Activated T-helper 1 cell treated with anti-CD3 and anti-CD28 coated beads, Interleukin-12 subunit alpha, Interleukin-12 subunit beta, Interleukin-2, Interleukin-4 antibody, amounts not matched to agents 30 ng/mL and 10 ng/mL and 1 ng/mL, durations not matched to agents 14 hours and 24 hours and 36 hours (primary cell): ENCODE measurements at regions not wholly inside any gene's neighbourhood (a gene's known extent, or its start where the extent isn't known, plus 50 kb on each side); places are given as distances from the start of the nearest gene placed in this dataset.

ENCODE experiments used
- DNase-seq: peaks from one replicate; pipeline ENCODE4 v3.0.0; 2021; ENCODE audit warnings: low spot score
- H3K27ac Mint-ChIP-seq: one replicate; pipeline ENCODE4 v1.8.0; 2021; ENCODE audit warnings: mild to moderate bottlenecking, mixed read lengths
- H3K27me3 Mint-ChIP-seq: one replicate; pipeline ENCODE4 v1.8.0; 2022; ENCODE audit warnings: mild to moderate bottlenecking, moderate library complexity, mixed read lengths; ENCODE audit not compliant: insufficient read depth
- H3K36me3 Mint-ChIP-seq: one replicate; pipeline ENCODE4 v1.8.0; 2021; ENCODE audit warnings: low read depth, mixed read lengths
- H3K4me1 Mint-ChIP-seq: one replicate; pipeline ENCODE4 v1.8.0; 2021; ENCODE audit warnings: low read depth, mixed read lengths
- H3K4me3 Mint-ChIP-seq: one replicate; pipeline ENCODE4 v1.8.0; 2021; ENCODE audit warnings: mild to moderate bottlenecking, moderate library complexity, mixed read lengths
- H3K9me3 Mint-ChIP-seq: one replicate; pipeline ENCODE4 v1.8.0; 2021; ENCODE audit warnings: mixed read lengths
- intact Hi-C: fragments of 100-400 bp; cut with micrococcal nuclease; formaldehyde crosslinking; loops from one replicate; pipeline ENCODE4 v1.15.1; 2024

DNA sequence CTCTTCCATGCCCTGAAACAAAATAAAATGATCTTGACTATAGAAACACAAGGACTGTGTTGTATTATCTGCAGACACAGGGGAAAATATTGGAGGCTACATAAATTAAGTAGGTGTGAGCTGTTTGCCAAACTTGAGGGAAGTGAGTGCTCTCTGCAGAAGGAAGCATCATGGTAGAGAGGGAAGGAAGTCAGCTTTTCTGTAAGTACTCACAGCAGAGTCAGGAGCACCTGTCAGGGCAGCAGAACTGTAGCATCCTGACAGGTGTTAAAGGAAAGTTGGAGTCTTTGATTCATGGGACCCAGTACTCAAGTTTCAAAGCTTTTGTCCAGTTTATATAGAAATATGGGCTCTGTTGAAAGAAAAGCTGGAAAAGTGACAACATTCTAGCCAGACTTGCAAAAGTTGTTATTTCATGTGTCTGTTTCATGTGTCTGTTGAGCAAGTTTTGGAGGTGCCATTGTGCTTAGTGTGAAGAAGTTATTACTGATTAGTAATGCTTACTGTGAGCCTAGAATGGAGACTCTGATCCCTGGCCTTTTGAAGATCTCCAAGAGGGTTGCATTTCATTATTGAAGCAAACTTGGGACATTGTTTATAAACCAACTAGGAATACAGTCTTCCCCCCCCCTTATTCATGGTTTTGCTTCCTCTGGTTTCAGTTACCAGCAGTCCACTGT is 194.7 kb downstream of the SPATA31D1 start:
- Mint-ChIP-seq H3K27me3 (no peaks in the 10 kb centered on the region), H3K4me3 (no peak overlapping the region), H3K4me1 (no peaks in the 10 kb centered on the region), H3K9me3 (peaks cover 6% of the 10 kb centered on the region), H3K36me3 (no peaks in the 10 kb centered on the region), H3K27ac (no peak overlapping the region)
- DNase-seq, result no peak
- intact Hi-C loops, result no loop called here

DNA sequence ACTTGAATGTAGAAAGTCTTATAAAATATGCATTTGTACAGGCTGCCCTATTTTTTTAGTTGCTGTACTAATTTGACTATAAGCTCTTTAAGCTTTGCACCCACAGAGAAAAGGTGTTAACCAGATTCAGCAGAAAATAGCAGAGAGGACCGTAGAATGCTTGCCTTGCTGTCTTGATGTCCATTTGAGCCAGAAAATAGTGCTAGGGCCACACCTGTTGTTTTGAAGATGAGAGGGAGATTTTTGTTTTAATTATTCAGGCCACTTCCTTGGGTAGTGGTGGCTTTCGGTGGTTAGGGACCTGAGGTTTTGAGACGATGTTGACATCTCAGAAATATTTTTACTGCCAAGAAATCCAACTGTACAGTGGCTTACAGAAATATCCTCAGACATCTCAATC is 196.0 kb downstream of the SPATA31D1 start:
- no peak for DNase-seq
- Mint-ChIP-seq H3K9me3 (peaks cover 6% of the 10 kb centered on the region), H3K4me3 (no peak overlapping the region), H3K27ac (no peak overlapping the region), H3K27me3 (no peaks in the 10 kb centered on the region), H3K4me1 (no peaks in the 10 kb centered on the region), H3K36me3 (no peaks in the 10 kb centered on the region)
- intact Hi-C loops, result no loop called here

DNA sequence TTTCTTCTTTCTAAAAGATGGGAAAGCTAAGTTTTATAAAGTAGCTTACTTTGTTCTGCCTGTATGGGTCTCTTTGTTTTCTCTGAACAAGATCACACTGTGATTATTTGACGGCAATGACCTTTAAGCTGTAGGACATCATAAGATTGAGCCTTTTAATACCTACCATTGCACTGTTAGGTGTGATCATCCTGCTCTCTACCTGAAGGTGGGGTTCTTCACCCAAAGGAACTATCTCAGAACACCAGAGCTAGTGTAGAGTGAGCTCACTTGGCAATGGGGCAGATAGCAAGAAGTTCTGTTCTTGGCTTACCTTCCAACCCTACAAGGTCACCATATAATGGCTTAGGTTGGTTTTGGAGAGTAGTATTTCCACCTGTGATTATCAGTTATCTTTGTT is 200.2 kb downstream of the SPATA31D1 start:
- no peaks in the 10 kb centered on the region for H3K4me1 Mint-ChIP-seq
- H3K27me3 Mint-ChIP-seq, result no peaks in the 10 kb centered on the region
- no peak for DNase-seq
- intact Hi-C loops, result no loop called here
- H3K9me3 Mint-ChIP-seq, result peaks cover 8% of the 10 kb centered on the region
- H3K27ac Mint-ChIP-seq, result no peak overlapping the region
- H3K36me3 Mint-ChIP-seq, result no peaks in the 10 kb centered on the region
- H3K4me3 Mint-ChIP-seq, result no peak overlapping the region

DNA sequence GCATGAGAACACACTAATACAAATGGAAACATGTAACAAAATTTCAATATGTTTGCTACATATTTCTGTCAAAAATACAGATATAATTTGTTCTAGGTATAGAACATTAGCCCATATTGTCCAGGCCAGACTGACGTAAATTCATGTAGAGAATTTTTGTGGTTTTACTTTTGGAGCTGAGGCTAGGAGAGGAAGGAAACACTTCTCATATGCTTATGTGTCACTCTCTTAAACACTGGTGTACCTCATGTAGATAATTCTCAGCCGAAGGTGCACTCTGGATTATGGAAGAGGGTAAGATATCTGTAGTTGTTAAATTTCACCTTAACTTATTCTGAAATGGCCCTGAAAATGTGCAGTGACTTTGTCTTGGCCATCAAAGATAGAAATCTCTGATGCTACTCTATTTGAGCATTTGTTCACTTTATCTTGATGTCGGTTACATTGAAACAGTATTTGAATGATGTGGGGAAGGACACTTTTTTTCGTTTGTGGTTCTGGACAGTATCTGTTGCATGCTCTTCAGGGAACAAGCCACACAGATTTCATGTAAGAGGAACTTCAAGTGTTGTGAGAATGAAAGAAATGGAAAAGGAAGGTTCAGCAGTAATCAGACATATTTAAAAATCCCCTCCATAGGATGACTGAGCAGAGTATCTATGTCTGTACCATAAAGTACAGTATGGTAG is 202.7 kb downstream of the SPATA31D1 start:
- H3K27me3 Mint-ChIP-seq, result no peaks in the 10 kb centered on the region
- H3K4me3 Mint-ChIP-seq, result no peak overlapping the region
- DNase-seq, result no peak
- H3K4me1 Mint-ChIP-seq, result no peaks in the 10 kb centered on the region
- intact Hi-C loops, result loop anchor here (5.0 kb wide), 1 partner anchor 299 kb away; no protein-coding TSS in a partner anchor
- H3K36me3 Mint-ChIP-seq, result no peaks in the 10 kb centered on the region
- H3K27ac Mint-ChIP-seq, result no peak overlapping the region
- peaks cover 11% of the 10 kb centered on the region for H3K9me3 Mint-ChIP-seq

DNA sequence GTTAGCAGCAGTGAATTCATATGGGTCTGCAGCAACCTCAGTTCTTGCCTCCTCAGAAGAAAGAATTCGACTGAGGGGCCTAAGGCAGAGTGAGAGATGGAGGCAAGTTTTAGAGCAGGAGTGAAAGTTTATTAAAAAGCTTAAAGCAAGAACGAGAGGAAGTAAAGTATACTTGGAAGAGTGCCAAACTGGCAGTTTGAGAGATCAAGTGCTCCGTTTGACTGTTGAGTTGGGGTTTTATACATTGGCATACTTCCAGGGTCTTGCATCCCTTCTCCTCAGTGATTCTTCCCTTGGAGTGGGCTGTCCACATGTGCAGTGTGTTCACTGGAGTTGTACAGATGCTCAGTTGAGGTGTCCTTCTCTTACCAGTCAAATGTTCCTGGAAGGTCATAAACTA is 203.6 kb downstream of the SPATA31D1 start:
- Mint-ChIP-seq H3K4me1 (no peaks in the 10 kb centered on the region), H3K36me3 (no peaks in the 10 kb centered on the region), H3K4me3 (no peak overlapping the region), H3K9me3 (peaks cover 11% of the 10 kb centered on the region), H3K27me3 (no peaks in the 10 kb centered on the region), H3K27ac (no peak overlapping the region)
- DNase-seq, result no peak
- intact Hi-C loops, result loop anchor here (5.0 kb wide), 1 partner anchor 300 kb away; no protein-coding TSS in a partner anchor

DNA sequence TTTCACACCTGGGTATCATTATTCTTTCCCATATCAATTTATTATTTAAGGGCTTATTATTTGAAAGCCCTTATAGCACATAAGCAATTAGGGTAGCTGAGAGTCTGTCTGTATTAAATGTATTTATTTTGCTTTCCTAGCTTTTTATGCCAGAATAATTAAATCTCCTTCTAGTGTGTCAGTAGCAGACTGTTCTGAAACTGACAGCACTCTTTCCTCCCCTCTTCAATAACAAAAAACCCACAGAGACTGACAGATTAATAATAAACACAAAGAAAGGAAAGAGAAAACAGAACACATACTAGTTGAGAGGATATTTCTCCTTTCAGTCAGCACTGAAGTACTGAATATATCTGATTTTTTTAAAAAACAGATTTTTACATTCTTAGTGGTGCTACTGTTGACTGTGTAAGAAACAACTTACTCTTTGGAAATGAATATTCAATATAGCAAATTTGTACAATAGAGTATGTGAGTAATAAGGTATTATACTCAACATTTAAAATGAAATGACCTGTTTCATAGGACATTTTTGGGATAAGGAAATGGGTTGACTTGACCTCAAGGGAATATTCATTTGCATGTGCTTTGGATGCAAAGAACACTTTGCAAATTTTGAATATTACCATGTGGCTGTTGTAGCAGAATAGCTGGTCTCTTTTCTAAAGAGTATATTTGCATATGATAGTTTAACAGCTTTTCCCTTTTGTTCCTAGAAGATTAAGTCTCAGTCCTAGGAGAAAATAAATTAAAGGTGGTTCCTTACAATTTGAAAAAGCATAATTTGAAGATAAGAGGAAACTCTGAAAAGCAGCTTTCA is 208.3 kb downstream of the SPATA31D1 start:
- Mint-ChIP-seq H3K4me1 (no peaks in the 10 kb centered on the region), H3K27me3 (no peaks in the 10 kb centered on the region), H3K36me3 (no peaks in the 10 kb centered on the region), H3K9me3 (peaks cover 8% of the 10 kb centered on the region), H3K27ac (no peak overlapping the region), H3K4me3 (no peak overlapping the region)
- DNase-seq, result no peak
- intact Hi-C loops, result no loop called here

DNA sequence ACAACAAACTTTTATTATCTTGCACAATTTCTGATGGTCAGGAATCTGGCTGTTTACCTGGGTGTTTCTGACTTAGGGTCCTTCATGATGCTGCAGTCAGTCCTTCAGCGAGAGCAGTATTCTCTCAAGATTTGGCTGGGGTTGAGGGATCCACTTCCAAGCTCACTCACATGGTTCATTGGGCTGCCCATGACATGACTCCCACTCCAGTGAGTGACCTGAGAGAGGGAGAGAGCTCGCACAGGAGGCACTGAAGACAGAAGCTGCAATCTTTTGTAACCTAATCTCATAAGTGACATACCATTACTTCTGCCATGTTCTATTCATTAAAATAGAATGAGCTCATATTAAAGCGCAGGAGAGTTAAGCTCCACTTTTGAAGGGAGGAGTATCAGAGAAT is 212.6 kb downstream of the SPATA31D1 start:
- intact Hi-C loops, result no loop called here
- no peaks in the 10 kb centered on the region for H3K9me3 Mint-ChIP-seq
- H3K27me3 Mint-ChIP-seq, result no peaks in the 10 kb centered on the region
- DNase-seq, result no peak
- H3K27ac Mint-ChIP-seq, result no peak overlapping the region
- no peaks in the 10 kb centered on the region for H3K36me3 Mint-ChIP-seq
- H3K4me1 Mint-ChIP-seq, result no peaks in the 10 kb centered on the region
- no peak overlapping the region for H3K4me3 Mint-ChIP-seq

DNA sequence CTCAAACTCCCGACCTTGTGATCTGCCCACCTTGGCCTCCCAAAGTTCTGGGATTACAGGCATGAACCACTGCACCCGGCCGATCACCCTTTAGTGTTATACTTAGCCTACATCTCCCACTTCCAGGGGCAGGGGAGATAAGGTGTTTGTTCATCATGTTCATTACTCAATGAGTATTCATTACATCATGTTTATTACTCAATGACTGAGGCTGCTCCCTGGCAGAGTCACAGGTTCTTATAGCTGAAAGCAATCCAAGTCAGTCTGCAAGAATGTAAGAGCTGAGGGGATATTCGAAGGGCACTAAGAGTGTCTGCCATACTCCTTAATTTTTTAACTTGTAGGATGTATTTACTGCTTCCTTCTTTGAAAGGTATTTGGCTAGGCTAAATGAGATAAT is 214.2 kb downstream of the SPATA31D1 start:
- H3K9me3 Mint-ChIP-seq, result no peaks in the 10 kb centered on the region
- H3K36me3 Mint-ChIP-seq, result no peaks in the 10 kb centered on the region
- no peak for DNase-seq
- H3K27ac Mint-ChIP-seq, result no peak overlapping the region
- no peaks in the 10 kb centered on the region for H3K4me1 Mint-ChIP-seq
- no peak overlapping the region for H3K4me3 Mint-ChIP-seq
- intact Hi-C loops, result no loop called here
- H3K27me3 Mint-ChIP-seq, result no peaks in the 10 kb centered on the region

DNA sequence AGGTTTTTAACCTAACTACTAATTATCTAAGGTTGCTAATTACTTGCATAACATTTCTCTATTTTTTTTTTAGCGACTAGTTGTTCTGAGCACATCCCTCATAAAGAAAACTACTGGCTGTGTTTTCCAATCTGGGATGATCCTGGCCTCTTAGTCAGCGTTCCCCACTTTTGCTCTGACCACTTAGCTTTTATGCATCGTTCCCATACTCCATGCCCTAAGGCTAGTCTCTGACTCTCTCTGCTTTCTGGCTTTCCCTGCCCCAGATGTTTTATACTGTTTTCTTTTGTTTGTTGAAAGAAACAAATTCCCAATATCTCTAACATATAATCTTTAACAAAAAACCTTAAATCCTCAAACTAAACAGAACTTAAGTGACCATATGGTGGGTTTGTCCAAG is 217.9 kb downstream of the SPATA31D1 start:
- Mint-ChIP-seq H3K27ac (no peak overlapping the region), H3K36me3 (no peaks in the 10 kb centered on the region), H3K4me3 (no peak overlapping the region), H3K4me1 (no peaks in the 10 kb centered on the region), H3K9me3 (peaks cover 3% of the 10 kb centered on the region), H3K27me3 (no peaks in the 10 kb centered on the region)
- intact Hi-C loops, result no loop called here
- DNase-seq, result no peak

DNA sequence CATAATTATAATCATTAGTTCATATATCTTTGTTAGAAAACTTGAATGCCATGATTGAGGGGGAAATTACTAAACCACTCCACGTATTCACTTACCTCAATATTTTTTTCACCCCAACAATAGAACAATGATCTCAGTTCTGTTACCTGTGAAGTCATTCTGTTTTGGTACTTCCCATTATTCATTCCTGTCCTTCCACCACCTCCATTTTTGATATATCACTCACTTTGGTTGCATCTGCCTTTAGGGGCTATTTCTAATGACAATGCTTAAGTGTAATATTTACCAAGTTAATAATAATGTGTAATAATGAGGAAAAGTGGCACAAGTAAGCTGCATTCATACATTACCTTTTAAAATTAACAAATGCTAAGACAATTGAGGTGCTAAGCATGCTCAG is 218.4 kb downstream of the SPATA31D1 start:
- H3K27ac Mint-ChIP-seq, result no peak overlapping the region
- no peaks in the 10 kb centered on the region for H3K4me1 Mint-ChIP-seq
- intact Hi-C loops, result no loop called here
- no peaks in the 10 kb centered on the region for H3K27me3 Mint-ChIP-seq
- no peak overlapping the region for H3K4me3 Mint-ChIP-seq
- no peak for DNase-seq
- H3K9me3 Mint-ChIP-seq, result peaks cover 3% of the 10 kb centered on the region
- no peaks in the 10 kb centered on the region for H3K36me3 Mint-ChIP-seq

DNA sequence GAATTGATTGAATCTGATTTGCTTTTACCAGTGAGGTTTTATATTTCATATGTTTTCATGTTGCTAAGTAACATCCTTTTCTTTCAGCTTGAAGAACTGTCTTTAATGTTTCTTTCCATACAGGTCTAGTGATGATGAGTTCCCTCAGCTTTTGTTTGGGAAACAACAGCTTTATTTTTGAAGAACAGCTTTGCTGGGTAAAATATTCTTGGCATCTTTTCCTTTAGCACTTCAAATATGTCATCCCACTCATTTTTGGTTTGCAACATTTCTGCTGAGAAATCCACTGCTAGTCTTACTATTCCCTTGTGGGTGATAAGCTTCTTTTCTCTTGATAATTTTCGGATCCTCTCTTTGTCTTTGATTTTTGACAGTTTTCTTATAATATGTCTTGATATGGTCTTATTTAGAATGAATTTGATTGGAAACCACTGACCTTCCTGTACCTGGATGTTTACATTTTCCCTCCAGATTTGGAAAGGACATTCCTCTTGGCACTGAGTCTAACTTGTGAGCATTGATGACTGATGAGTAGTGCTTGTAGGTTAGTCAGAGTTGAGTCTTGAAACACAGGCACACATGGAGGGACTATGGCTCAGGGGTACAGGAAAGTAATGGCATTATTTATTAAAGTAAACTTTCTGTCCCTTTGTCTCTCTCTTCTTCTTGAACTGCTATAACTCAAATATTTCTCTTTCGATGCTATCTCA is 220.3 kb downstream of the SPATA31D1 start:
- Mint-ChIP-seq H3K9me3 (peaks cover 3% of the 10 kb centered on the region), H3K27ac (no peak overlapping the region), H3K36me3 (no peaks in the 10 kb centered on the region)

DNA sequence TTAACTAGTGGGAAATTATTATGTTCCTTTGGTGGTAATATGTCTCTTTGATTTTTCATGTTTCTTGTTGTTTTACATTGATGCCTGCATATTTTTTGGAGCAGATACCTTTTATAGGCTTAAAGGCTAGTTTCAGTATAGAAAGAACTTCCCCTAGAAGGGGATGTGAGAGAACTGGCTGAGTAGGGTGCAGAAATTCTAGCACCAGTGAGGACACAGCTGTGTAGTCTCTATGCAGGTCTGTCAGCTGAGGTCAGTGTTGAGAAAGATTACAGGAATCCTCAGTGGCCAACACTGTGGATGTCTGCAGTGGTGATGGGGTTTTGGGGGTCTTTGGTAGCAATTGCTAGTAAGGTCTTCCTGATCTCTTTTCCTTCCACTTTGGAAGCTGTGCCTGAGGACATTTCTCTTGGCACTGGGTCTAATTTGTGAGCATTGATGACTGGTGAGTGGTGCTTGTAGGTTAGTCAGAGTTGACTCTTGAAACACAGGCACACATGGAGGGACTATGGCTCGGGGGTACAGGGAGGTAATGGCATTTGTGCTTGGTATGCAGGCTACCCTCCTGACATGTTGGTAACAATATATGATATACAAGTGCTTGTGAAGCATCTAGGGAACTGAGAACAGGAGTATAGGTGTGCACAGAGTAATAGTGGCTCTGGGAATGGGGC is 221.4 kb downstream of the SPATA31D1 start:
- Mint-ChIP-seq H3K9me3 (peaks cover 4% of the 10 kb centered on the region), H3K4me1 (no peaks in the 10 kb centered on the region), H3K27ac (no peak overlapping the region), H3K27me3 (no peaks in the 10 kb centered on the region), H3K4me3 (no peak overlapping the region), H3K36me3 (no peaks in the 10 kb centered on the region)
- intact Hi-C loops, result no loop called here
- no peak for DNase-seq

More for the DNA sequence above, 220.3 kb downstream of the SPATA31D1 start:
- intact Hi-C loops, result no loop called here
- no peak for DNase-seq
- Mint-ChIP-seq H3K4me1 (no peaks in the 10 kb centered on the region), H3K27me3 (no peaks in the 10 kb centered on the region), H3K4me3 (no peak overlapping the region)
